ENCODE measurements at regions not wholly inside any gene's neighbourhood (a gene's known extent, or its start where the extent isn't known, plus 50 kb on each side); places are given as distances from the start of the nearest gene placed in this dataset.

GRCh38 chr15:81507831-81508230, 133.8 kb upstream of the TMC3 start:
- no peak for DNase-seq
- TF ChIP-seq POLR2A (IDR thresholded peaks at IDR 0.05) = no peak
- no peak for TF ChIP-seq CTCF (IDR thresholded peaks at IDR 0.05)
- H3K9me3 ChIP-seq = no peaks in the 10 kb centered on the region
- intact Hi-C loops (cut with DNase I; ENCODE audit: low total_unique reads) = no loop called here
- H3K27me3 ChIP-seq = no peaks in the 10 kb centered on the region
- no peaks in the 10 kb centered on the region for H3K4me1 ChIP-seq
- no peak overlapping the region for H3K27ac ChIP-seq
- H3K4me3 ChIP-seq = no peak overlapping the region
- no peaks in the 10 kb centered on the region for H3K36me3 ChIP-seq

DNA sequence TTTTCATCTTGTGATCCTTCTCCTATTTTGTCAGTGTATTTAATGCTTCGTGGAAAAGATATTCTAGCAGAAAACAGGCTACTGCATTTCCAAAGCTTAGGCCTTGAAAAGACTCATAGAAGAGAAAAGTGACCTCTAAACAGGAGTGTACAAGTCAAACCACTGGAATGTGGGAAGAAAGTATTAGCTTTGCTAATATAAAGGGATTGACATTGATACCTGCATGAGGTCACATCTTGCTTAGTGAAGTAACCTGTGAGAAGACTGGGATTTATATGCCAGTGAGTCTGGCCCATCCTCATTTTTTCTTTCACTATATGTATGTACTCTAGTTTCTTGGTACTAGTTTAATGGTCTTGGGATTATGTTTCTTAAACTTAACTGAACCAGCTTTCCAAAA, 132.9 kb upstream of the TMC3 start:
- H3K4me3 ChIP-seq = no peak overlapping the region
- no peak for TF ChIP-seq CTCF (IDR thresholded peaks at IDR 0.05)
- no peak for TF ChIP-seq POLR2A (IDR thresholded peaks at IDR 0.05)

DNA sequence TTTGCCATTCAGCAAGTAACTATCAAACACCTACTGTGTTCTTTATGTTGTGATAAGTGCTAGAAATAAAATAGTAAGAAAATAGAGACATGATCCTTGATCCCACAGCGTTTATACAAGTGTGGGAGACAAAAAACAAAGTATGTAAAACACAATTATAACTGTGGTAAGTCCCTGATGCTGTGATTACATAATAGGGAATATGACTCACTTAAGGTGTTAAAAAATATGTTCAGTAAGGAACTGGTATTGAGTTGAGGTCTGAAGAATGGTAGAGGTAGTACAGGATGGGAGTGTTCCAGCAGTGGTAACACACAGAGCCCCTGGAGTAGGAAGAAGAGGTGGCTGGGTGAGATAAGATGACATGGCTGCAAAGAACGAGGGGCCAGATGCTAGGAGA, 132.1 kb upstream of the TMC3 start:
- Histone ChIP-seq H3K9me3 (no peaks in the 10 kb centered on the region), H3K4me3 (no peak overlapping the region), H3K27ac (no peak overlapping the region), H3K36me3 (no peaks in the 10 kb centered on the region), H3K27me3 (no peaks in the 10 kb centered on the region), H3K4me1 (no peaks in the 10 kb centered on the region)
- TF ChIP-seq CTCF (IDR thresholded peaks at IDR 0.05) (no peak), POLR2A (IDR thresholded peaks at IDR 0.05) (no peak)
- intact Hi-C loops (cut with DNase I; ENCODE audit: low total_unique reads) = no loop called here
- DNase-seq = no peak

More for the DNA sequence above, 132.9 kb upstream of the TMC3 start:
- no peak overlapping the region for H3K27ac ChIP-seq
- H3K9me3 ChIP-seq = no peaks in the 10 kb centered on the region
- H3K27me3 ChIP-seq = no peaks in the 10 kb centered on the region
- no peaks in the 10 kb centered on the region for H3K36me3 ChIP-seq
- no peaks in the 10 kb centered on the region for H3K4me1 ChIP-seq
- DNase-seq = no peak
- intact Hi-C loops (cut with DNase I; ENCODE audit: low total_unique reads) = no loop called here

- no peak overlapping the region for H3K27ac ChIP-seq
- no peaks in the 10 kb centered on the region for H3K36me3 ChIP-seq
- DNase-seq = no peak
- intact Hi-C loops (cut with DNase I; ENCODE audit: low total_unique reads) = no loop called here
- no peaks in the 10 kb centered on the region for H3K9me3 ChIP-seq
- H3K4me3 ChIP-seq = no peak overlapping the region
- H3K4me1 ChIP-seq = no peaks in the 10 kb centered on the region
- H3K27me3 ChIP-seq = no peaks in the 10 kb centered on the region
- TF ChIP-seq CTCF (IDR thresholded peaks at IDR 0.05) = no peak
- TF ChIP-seq POLR2A (IDR thresholded peaks at IDR 0.05) = no peak
These were observed 130.3 kb upstream of the TMC3 start for GRCh38 chr15:81504170-81504905.

DNA sequence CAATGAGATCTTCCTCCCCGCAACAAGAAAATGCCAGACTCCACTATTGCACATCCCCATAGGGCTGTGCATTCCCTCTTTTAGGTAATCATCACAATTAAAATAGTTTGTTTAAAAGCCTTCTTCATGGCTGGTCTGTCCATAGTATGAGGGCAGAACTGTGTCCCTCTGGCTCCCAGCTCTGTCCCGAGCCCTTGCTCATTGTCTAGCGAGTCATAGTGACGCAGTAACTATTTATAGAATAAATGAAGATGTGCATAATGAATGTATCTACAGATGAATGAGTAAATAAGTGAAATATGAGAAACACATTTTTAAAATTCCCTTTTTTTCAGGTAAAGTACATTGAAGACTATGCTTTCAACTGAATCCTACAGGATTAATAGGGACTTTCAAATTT, 128.4 kb upstream of the TMC3 start:
- H3K9me3 ChIP-seq = no peaks in the 10 kb centered on the region
- no peaks in the 10 kb centered on the region for H3K27me3 ChIP-seq
- TF ChIP-seq POLR2A (IDR thresholded peaks at IDR 0.05) (no peak), CTCF (IDR thresholded peaks at IDR 0.05) (no peak)
- H3K27ac ChIP-seq = no peak overlapping the region
- H3K4me1 ChIP-seq = no peaks in the 10 kb centered on the region
- DNase-seq = no peak
- no peak overlapping the region for H3K4me3 ChIP-seq
- intact Hi-C loops (cut with DNase I; ENCODE audit: low total_unique reads) = no loop called here
- no peaks in the 10 kb centered on the region for H3K36me3 ChIP-seq
